ENCODE measurements at regions not wholly inside any gene's neighbourhood (a gene's known extent, or its start where the extent isn't known, plus 50 kb on each side); places are given as distances from the start of the nearest gene placed in this dataset.

- Histone ChIP-seq H3K4me1 (no peaks in the 10 kb centered on the region), H3K36me3 (ENCODE audit: insufficient read depth in 1 of 2, low read depth in 1 of 2) (no peaks in the 10 kb centered on the region), H3K4me3 (no peak overlapping the region), H3K9me3 (no peaks in the 10 kb centered on the region), H3K27ac (no peak overlapping the region), H3K27me3 (ENCODE audit: insufficient read depth in 3 of 3, low read length in 2 of 3) (peaks cover 0 to 22% (median 0%) of the 10 kb centered on the region in 3 donors)
- ATAC-seq (no peak), DNase-seq (no peak)
- no peak for TF ChIP-seq CTCF (IDR thresholded peaks at IDR 0.05)
- intact Hi-C loops (cut with DNase I): loop anchor here (5.0 to 10.0 kb wide), 3 partner anchors 344 to 1024 kb away; partner anchors contain the start of gene BOD1 (in 1 of the 2)
Measured at GRCh38 chr5:174318578-174318977, 273.1 kb downstream of the NSG2 start.

- no peak overlapping the region for H3K27ac ChIP-seq
- no peak for ATAC-seq
- TF ChIP-seq CTCF (IDR thresholded peaks at IDR 0.05): no peak
Measured at GRCh38 chr5:174319551-174319950, 274.0 kb downstream of the NSG2 start.

GRCh38 chr5:174320051-174320450 lies 274.5 kb downstream of the NSG2 start:
- no peaks in the 10 kb centered on the region for H3K4me1 ChIP-seq
- peaks cover 0 to 26% (median 0%) of the 10 kb centered on the region in 3 donors for H3K27me3 ChIP-seq (ENCODE audit: insufficient read depth in 3 of 3, low read length in 2 of 3)
- no peak overlapping the region for H3K4me3 ChIP-seq
- TF ChIP-seq CTCF (IDR thresholded peaks at IDR 0.05): no peak
- intact Hi-C loops (cut with DNase I): loop anchor here in 1 of 2 donors (10.0 kb wide), 2 partner anchors 415 to 1005 kb away; no protein-coding TSS in a partner anchor
- H3K9me3 ChIP-seq: no peaks in the 10 kb centered on the region
- no peak overlapping the region for H3K27ac ChIP-seq
- no peaks in the 10 kb centered on the region for H3K36me3 ChIP-seq (ENCODE audit: insufficient read depth in 1 of 2, low read depth in 1 of 2)
- ATAC-seq (peak in 1 of 4 donors; percentile 59), DNase-seq (no peak)
- 42 to 51% (median 45%) methylated on average over 6 of the region's 6 CpGs for WGBS, 3 donors

More at GRCh38 chr5:174319551-174319950, 274.0 kb downstream of the NSG2 start:
- Histone ChIP-seq H3K9me3 (no peaks in the 10 kb centered on the region), H3K4me3 (no peak overlapping the region), H3K4me1 (no peaks in the 10 kb centered on the region), H3K27me3 (ENCODE audit: insufficient read depth in 3 of 3, low read length in 2 of 3) (peaks cover 0 to 26% (median 0%) of the 10 kb centered on the region in 3 donors), H3K36me3 (ENCODE audit: insufficient read depth in 1 of 2, low read depth in 1 of 2) (no peaks in the 10 kb centered on the region)
- WGBS, 3 donors: 68 to 82% (median 77%) methylated on average over 9 of the region's 9 CpGs
- DNase-seq: no peak
- intact Hi-C loops (cut with DNase I): loop anchor here (5.0 to 10.0 kb wide), 3 partner anchors 345 to 1025 kb away; partner anchors contain the start of gene BOD1 (in 1 of the 2)

- Histone ChIP-seq H3K36me3 (ENCODE audit: insufficient read depth in 1 of 2, low read depth in 1 of 2) (no peaks in the 10 kb centered on the region), H3K9me3 (no peaks in the 10 kb centered on the region), H3K27me3 (ENCODE audit: insufficient read depth in 3 of 3, low read length in 2 of 3) (peaks cover 0 to 28% (median 2%) of the 10 kb centered on the region in 3 donors), H3K4me3 (no peak overlapping the region), H3K4me1 (no peaks in the 10 kb centered on the region), H3K27ac (no peak overlapping the region)
- TF ChIP-seq CTCF (IDR thresholded peaks at IDR 0.05): no peak
- intact Hi-C loops (cut with DNase I): loop anchor here in 1 of 2 donors (10.0 kb wide), 2 partner anchors 411 to 1009 kb away; no protein-coding TSS in a partner anchor
- DNase-seq (no peak), ATAC-seq (no peak)
- 7 to 9% (median 7%) methylated on average over 4 of the region's 4 CpGs for WGBS, 3 donors
Measured at GRCh38 chr5:174323878-174324281, 278.4 kb downstream of the NSG2 start.

- H3K27me3 ChIP-seq (ENCODE audit: insufficient read depth in 3 of 3, low read length in 2 of 3): peaks cover 0 to 23% (median 2%) of the 10 kb centered on the region in 3 donors
- no peak for DNase-seq
- intact Hi-C loops (cut with DNase I): loop anchor here in 1 of 2 donors (5.0 to 10.0 kb wide), 3 partner anchors 410 to 1010 kb away; no protein-coding TSS in a partner anchor
- ATAC-seq: no peak
- TF ChIP-seq CTCF (IDR thresholded peaks at IDR 0.05): no peak
- H3K9me3 ChIP-seq: no peaks in the 10 kb centered on the region
- WGBS, 3 donors: 53 to 65% (median 55%) methylated on average over 3 of the region's 3 CpGs
- no peak overlapping the region for H3K27ac ChIP-seq
- H3K4me3 ChIP-seq: no peak overlapping the region
- no peaks in the 10 kb centered on the region for H3K36me3 ChIP-seq (ENCODE audit: insufficient read depth in 1 of 2, low read depth in 1 of 2)
- no peaks in the 10 kb centered on the region for H3K4me1 ChIP-seq
Measured at GRCh38 chr5:174324680-174325079, 279.2 kb downstream of the NSG2 start.

Measured in psoas muscle (tissue), 7 donors.